LNCaP clone FGC (cell line): ENCODE measurements at regions not wholly inside any gene's neighbourhood (a gene's known extent, or its start where the extent isn't known, plus 50 kb on each side); places are given as distances from the start of the nearest gene placed in this dataset.

Source experiments
- DNase-seq: peaks from one replicate; pipeline ENCODE4 v3.0.0-alpha.2; 2011; ENCODE audit warnings: low read depth
- H3K4me3 ChIP-seq: 2 replicates; pipeline ENCODE4 v1.5.1; 2011; ENCODE audit warnings: mild to moderate bottlenecking, low read depth, low read length, control low read depth
- TF ChIP-seq, protein P1 (sequence below): IDR thresholded peaks from 2 replicates; pipeline ENCODE4 v1.5.1; 2012; ENCODE audit warnings: mild to moderate bottlenecking; ENCODE audit not compliant: control insufficient read depth, insufficient read depth; ENCODE audit errors: extremely low read depth

DNA sequence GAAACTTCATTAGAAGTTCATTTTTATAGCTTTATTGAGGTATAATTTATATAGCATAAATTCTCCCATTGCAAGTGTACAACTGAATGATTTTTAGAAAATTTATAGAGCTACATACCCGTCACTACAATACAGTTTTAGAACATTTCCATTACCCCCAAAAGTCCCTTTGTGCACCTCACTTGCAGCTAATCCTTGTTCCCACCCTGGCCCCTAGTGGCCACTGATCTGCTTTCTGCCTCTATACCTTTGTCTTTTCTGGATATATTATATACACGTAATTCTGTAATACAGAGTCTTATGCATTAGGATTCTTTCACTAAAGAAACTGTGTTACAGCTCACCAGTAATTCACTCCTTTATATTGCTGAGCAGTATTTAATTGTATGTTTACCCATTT is 145.1 kb upstream of the DIO2 start:
- no peak overlapping the region for H3K4me3 ChIP-seq
- no peak for DNase-seq
- TF ChIP-seq, protein P1, sequence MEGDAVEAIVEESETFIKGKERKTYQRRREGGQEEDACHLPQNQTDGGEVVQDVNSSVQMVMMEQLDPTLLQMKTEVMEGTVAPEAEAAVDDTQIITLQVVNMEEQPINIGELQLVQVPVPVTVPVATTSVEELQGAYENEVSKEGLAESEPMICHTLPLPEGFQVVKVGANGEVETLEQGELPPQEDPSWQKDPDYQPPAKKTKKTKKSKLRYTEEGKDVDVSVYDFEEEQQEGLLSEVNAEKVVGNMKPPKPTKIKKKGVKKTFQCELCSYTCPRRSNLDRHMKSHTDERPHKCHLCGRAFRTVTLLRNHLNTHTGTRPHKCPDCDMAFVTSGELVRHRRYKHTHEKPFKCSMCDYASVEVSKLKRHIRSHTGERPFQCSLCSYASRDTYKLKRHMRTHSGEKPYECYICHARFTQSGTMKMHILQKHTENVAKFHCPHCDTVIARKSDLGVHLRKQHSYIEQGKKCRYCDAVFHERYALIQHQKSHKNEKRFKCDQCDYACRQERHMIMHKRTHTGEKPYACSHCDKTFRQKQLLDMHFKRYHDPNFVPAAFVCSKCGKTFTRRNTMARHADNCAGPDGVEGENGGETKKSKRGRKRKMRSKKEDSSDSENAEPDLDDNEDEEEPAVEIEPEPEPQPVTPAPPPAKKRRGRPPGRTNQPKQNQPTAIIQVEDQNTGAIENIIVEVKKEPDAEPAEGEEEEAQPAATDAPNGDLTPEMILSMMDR: peak; percentile 49

DNA sequence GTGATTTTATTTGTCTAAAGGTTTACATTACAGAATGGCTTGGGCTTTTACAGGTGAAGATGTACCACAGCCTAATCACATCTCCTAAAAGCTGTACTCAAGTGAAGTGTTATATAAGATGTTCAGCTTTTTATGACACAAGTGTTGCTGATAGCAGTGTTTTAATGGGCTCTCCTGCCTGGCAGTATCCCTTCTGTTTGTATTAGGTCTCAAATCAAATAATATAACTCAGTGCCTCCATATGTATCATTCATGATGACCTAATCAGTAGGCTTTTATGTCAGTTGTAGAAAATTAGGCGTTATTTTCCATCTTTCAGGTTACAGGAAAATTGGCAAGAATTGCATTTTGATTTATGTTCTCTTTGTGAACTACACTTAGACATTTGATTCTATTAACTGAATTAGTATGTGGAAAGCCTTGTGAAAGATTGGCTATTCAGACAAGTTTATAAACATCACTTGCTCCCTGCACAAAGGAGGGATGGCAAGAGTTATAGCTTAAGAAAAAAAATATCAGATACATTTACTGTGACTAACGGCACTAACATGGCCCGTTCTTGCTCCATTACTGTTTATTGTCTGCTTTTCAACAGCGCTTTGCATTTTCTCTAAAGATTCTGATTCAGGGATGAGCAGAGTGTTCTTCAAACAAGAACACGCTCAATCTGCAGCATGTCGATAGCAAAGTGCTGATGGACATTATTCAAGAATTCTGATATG is 143.7 kb upstream of the DIO2 start:
- no peak overlapping the region for H3K4me3 ChIP-seq
- TF ChIP-seq, protein P1: no peak
- peak; percentile 89 for DNase-seq

DNA sequence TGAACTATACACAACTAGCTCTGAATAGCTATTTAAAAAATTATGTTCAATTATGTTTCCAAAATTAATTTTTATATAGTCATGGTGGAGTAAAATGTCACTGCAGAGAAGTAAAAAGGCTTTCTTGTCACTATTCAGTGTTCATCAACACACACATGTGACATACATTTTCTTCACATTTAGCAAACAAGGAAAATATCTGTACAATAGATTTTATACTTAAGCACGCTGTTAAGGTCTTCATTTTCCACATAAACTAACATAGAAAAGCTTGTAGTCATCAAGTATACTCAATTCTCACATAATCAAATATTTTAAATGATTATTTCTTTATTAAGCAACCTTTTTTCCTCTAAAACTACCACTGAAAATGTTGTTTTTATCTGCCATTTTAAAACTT is 141.2 kb upstream of the DIO2 start:
- TF ChIP-seq, protein P1: no peak
- no peak for DNase-seq
- H3K4me3 ChIP-seq: no peak overlapping the region

DNA sequence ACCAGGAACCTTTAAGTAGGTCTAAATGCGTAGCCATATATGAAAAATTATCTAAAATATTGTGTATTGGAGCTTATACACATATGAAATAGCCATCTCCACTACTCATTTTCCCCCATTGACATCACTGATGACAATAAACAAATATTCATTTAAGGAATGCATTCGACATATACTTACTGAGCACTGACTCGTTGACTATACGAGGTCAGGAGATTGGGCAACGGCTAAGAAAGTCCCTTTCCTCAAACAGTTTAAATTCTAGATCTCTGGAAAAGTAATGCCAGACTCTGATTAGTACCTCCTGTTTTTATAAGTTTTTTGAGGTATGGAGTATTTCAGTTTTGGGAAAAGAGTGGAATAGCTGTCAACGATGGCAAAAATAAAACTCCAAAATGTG is 139.4 kb upstream of the DIO2 start:
- H3K4me3 ChIP-seq: no peak overlapping the region
- no peak for DNase-seq
- TF ChIP-seq, protein P1: no peak

DNA sequence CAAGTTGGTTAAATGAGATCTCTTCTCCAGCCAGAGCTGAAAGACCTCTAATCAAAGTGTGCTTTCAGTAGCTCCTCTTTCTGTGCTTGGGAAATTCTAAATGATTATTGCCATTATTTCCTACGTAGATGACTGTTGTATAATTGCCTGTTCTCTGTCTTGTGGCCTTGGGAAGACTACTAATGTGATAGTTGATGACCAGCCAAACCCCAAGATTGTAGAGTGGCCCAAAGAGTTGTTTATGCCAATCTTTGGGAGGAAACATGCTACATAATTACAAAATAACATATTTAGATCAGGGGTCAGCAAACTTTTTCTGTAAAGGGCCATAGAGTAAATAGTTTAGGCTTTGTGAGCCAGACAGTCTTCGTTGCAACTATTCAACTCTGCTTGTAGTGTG is 135.1 kb upstream of the DIO2 start:
- H3K4me3 ChIP-seq: no peak overlapping the region
- DNase-seq: no peak
- TF ChIP-seq, protein P1: no peak

DNA sequence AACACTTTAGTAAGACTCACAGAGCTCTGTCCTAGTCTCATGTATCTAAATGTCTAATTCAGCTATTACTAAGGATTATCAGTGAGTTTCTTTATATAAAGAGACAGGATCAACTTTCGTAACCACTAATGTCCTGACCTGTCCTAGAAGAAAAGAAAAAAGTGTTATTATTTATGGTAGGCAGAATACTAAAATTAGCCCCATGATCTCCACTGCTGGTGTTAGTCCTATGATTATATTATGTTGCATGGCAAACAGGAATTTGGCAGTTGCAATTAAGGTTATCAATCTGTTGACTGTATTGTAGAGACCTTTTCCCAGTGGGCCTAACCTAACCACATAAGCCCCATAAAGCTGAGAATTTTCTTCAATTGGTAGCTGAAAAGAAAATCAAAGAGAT is 132.9 kb upstream of the DIO2 start:
- no peak for DNase-seq
- no peak overlapping the region for H3K4me3 ChIP-seq
- TF ChIP-seq, protein P1: no peak

DNA sequence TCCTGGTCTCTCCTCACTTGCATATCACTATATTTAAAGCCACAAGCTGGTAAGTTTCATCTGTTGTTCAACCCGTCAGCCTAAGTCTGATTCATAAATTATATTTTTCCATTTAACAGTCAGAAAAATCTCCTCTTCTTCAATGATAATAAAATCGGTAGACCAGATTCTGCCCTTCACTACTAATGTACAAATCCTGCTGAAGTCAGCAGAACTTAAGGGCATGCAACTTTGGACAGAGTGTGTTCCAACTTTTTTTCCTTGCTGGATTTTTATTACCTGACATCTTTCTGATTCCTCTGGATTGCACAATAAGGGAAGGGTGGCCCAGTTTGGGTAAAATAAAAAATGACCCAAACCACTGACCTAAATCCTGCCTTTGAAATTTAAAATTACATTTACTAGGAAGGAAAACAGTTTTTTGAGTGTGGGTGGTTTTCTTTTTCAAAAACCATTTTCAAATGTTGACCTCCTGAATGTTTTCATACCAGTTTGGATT is 125.4 kb upstream of the DIO2 start:
- TF ChIP-seq, protein P1: no peak
- no peak for DNase-seq
- H3K4me3 ChIP-seq: no peak overlapping the region
